HG02642 (cell line): ENCODE measurements at regions not wholly inside any gene's neighbourhood (a gene's known extent, or its start where the extent isn't known, plus 50 kb on each side); places are given as distances from the start of the nearest gene placed in this dataset.

ENCODE experiments used
- ATAC-seq: cut with Tn5 transposase; IDR thresholded peaks from one replicate; pipeline ENCODE4 v1.9.1; 2021; ENCODE audit warnings: mild to moderate bottlenecking; ENCODE audit not compliant: unreplicated experiment, poor library complexity

DNA sequence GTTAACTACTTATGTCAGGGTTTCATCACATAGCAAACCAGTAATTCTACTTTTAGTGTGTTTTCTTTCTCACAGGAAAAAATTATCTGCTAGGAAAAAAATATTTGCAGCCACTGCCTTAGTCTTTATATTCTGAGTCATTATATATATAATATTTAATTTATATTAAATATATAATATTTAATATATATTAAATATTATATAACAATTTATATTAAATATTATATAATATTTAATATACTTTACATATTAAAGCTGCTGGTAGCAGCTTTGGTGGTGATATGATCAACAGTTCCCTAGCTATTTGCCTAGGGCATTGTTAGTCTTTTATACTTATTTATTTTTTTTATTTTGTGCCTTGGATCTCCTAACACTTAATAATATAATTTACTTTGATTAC, 381.6 kb downstream of the STIM2 start:
- ATAC-seq: no peak

DNA sequence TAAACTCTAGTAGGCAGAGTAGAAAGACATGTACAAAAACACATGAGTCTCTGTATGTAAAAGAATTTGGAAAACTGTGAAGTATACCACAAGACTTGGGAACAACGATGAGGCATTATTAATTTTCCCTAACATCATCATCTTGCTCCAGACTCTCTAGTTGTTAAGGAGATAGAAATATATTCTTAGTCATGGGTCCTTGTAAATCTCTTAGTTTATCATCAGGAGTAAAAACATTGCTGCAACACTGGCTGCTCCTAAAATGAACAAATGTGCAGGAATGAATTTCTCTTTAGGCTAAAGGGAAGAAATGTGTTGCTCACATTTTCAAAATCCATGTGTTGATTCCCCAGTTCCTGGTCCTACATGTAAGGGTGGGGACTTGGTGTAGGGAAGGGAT, 384.6 kb downstream of the STIM2 start:
- no peak for ATAC-seq

DNA sequence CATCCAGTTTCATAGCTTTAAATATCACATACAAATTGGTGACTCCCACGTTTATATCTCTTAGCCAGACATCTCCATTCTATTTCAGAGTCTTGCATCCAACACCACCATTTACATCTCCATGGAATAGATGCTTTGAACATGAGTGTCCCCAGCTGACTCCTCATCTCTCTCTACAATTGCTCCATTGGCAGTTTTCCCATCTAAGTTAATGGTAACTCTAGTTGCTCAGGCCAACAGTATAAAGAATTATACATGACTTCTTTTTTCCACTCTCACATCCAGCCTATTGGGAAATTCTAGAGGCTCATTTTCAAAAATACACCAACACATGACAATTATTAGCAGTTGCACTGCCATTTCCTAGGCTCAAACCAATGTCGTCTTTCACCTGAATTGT, 388.2 kb downstream of the STIM2 start:
- no peak for ATAC-seq

DNA sequence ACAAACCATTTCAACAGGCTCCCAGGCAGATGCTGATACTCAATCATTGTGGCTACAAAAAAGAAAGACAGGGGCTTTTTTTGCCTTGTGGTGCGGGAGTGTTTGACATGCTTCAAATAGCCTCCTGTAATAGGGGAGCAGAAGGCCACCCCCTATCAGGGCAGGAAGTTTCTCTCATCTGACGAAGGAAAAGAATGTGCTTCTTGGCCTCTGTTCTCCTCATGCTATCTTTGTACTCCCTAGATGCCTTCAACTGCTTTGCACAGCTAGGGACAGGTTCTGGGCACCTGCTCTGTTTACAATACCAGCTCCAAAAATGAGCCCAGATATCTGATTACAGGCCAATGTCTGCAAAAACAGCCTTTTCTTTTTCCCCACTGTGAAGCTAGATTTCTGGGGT, 391.1 kb downstream of the STIM2 start:
- no peak for ATAC-seq

DNA sequence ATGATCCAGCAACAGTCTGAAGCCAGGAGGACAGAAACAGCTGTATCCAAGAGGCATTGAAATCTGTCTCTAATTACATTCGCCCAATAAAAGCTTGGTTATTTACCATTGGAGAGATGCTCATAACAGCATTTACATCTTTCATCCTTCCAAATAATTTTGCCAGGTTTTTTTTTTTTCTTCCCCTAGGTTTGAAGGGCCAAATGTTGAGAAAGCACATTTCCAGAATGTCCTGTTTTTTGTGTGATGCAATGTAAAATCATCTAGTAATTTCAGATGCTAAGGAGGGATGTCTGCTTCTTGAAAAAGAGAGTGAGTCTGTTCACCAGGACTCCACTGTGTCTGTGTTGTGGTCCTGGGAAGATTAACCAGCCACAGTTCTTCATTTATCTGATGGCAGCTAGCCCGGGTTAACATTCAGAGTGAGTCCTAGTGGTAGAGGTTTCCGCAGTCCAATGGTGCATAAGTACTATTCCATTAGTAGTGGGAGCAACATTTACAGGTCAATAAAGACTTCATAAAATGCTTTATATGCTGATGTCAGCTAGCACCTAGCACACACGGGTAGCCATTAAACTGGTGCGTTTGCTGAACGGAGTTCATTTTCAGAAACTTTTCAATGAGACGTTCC, 406.8 kb downstream of the STIM2 start:
- ATAC-seq: no peak

DNA sequence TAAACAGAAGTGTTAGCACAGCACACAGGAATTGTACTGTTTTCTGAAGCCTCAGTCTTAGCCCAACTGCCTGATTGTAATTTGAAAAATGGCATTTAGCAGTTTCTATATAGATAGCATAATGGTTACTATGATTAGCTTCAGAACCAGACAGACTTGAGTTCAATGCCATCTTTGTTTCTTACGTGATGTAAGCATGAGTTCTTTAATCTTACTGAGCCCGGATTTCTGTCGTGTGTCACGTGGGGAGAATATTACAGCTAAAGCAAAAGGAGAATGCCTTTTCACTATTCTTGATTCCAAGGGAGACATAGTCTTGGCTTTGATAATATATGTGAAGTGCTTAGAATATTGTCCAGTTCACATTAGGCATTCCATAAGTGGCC, 407.3 kb downstream of the STIM2 start:
- ATAC-seq: no peak

DNA sequence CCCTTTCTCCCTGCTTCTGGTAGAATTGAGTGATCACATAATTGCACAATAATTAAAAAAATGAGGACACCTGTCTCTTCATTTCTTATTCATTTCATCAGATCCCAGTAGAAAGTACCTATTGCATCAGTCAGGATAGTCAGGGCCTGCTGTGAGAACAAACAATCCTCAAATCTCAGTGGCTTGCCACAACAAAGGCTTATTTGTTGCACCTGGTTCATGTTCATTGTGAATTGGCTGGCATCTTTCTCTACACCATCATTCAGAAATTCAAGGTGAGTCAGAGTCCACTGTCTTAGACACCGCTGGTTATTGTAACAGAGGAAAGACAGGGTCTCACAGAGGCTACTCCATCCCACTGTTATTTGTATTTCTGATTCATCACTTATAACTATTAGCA, 409.8 kb downstream of the STIM2 start:
- ATAC-seq: no peak

DNA sequence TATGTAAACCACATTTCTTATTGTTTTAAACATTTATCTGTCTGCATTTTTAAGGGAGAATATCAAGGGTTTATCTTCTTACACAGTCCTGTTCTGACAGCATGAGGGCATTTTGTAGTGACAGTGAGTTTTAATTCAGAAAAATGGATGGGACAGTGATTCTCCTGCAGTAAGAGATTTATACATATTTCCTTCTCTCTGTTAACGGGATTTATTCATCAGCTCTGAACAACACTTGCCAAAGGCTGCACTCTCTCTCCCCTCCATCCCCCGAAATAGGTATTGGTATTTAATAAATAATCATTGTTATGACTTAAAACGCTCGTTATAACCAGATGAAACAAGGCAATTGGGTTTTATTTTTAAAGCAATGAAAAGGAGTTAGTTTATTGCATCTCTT, 410.9 kb downstream of the STIM2 start:
- ATAC-seq: no peak

DNA sequence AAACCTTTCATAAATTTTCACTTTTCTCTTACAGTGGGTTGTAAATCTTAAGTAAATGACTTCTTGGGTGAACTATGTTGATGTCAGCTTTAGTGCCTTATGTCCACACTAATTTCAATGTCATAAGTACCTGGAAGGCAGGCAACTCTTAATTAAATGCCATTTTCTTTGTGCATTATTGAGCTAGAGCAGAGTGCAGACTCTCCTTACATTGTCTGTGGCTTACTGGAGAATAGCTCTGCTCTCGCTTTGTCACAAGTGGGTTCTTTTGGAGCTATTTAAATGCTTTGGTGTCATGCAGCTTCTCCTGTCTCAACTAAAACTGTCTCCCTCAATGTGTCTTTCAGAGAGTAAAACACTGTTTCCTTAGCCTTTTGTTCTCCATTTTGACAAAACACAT, 411.6 kb downstream of the STIM2 start:
- ATAC-seq: no peak

DNA sequence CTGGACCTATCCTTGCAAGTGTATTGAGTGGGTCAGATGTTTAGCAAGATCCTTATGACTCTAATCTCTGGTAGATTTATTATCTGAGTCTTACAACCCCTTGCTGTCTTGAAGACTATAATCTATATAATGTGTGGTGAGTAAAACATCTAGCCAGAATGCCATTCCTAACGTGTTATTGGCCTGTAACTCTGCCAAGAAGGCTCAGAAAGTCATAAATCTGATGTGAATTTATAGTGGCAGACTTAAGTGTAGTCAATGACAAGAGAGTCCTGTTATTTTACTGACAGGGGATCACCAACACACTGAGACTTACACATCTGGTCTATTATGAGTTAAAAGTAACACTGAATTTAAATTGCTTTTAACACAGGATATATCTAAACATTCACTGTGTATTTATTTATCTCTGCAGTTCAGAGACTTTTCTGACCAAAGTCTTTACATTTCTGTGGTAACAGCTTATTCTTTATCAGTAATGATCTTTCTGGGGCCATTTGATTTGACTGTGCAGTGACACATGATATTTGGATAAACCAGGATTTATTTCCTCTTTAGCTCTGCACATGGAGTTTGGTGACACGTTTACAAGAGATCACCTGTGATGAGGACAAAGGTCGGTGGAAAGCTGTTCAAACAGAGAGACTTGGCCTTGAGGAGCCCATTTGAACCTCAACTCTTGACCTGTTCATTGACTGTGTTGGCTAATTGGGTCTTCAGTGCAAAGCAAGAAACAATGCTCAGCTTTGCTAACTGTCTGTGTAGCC, 415.8 kb downstream of the STIM2 start:
- no peak for ATAC-seq

DNA sequence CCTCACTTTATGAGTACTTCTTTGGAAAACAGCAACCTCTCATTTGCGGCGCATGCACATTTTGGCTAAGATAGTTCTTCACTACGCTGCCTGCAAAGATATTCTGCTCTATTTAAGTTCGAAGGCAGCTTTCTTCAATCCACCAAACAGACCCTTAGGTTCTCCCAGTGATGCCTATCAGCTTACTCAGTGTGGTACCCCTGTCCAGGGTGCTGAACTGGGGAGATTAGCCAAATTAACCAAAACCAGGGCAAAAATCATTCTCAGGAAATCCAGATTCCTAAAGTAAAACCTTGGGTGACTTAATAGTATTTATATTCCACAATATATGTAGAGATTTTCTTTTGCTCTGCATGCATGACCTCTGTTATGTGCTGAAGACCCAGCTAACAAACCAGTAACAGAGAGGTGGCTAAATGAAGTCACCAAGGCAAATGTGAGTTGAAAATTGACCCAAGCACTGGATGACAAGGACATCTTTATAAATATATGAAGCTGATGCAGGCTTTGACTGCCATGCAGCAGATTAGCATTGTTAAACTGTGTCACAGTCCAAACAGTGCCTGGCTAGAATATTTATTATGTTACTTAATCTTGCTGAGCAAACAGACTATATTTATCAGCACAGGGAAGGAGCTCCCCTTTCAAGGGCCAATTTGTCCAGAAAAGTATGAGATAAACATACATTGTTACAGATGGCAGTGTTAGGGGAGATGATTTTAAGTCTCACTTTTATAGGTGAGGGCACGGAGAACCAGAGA, 418.2 kb downstream of the STIM2 start:
- ATAC-seq: no peak

DNA sequence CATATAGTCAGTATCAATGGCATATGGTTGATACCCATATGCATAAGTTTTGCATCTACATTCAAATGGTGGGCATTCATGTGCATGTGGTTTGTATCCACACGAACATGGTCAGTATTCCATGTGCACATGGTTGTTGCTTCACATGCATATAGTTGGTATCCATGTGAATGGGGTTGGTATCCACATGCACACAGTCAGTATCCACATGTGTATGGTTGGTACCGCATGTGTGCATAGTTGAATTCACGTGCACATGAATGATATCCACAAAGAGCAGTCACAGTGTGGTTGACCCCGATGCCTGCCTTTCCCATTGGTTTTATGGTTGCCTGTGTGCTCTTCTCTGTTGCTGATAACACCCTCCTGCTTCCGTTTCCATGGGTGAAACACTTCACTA, 427.9 kb downstream of the STIM2 start:
- ATAC-seq: no peak

DNA sequence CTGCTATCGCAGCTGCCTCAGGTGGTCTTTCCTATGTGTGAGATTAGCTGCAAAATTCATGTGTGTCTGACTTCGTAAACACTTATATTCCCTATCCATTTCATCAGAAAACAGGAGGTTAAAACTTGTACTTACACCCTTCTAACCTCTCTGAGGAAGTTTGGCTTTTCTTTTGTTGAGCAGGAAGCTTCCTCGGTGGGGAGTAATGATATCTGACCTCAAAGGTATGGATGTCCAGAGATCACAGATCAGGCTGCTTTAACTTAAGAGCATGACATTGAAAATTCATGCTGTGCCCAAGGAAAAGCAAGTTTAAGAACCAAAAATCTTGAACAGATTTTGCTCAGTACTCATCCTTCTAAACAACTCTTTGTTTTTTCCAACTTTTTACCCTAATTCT, 429.1 kb downstream of the STIM2 start:
- ATAC-seq: no peak

DNA sequence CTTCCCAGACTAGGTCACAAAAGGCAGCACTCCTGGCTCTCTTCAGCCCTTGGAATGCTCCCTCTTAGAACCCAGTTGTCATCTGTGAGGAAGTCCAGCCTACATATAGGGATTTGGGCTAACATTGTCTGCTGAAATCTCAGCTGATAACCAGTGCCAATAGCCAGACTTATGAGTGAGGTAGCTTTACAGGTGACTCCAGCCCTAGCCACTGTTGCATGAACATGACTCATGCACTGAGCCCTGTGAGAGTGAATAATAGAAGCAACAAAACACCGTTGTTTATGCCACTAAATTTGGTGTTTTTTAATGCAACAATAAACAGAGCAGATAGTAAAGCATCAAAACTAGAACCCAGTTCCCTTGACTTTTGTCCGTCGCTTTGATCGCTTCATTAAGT, 433.2 kb downstream of the STIM2 start:
- ATAC-seq: no peak

DNA sequence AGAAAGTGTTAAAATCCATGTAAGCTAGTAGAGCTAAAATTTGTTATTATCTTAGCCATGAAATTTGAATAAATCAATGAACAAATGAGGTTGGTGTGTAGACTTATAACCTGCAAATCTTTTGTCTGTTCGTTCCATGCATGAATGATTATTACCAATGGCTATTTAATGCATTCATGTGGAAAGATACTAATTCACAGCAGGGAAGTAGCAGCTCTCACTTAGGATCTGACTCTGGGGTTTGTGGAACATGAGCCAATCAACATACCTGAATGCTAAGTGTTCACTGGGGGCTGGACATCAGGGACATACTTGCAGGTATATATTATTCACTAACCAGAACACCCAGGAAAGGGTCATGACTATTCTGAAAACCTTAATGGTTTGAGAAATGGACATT, 444.1 kb downstream of the STIM2 start:
- ATAC-seq: no peak

DNA sequence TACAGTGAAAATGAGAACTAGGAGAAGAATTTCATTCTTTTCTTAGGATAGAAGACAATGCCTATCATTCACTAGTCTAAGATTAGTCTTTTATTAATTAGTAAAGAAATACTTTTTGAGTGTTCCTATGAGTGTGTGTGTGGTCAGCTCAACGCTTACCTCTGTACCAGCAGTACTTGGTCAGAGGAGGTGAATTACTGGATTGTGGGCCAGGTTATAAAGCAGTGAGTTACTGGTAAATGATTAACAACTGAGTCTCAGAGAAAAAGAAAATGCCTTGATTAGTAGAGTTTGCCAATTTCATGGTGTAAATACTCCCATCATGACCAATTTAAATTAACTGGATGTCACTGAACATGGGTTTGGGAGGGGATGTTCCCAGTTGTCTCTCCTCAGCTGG, 444.6 kb downstream of the STIM2 start:
- no peak for ATAC-seq

DNA sequence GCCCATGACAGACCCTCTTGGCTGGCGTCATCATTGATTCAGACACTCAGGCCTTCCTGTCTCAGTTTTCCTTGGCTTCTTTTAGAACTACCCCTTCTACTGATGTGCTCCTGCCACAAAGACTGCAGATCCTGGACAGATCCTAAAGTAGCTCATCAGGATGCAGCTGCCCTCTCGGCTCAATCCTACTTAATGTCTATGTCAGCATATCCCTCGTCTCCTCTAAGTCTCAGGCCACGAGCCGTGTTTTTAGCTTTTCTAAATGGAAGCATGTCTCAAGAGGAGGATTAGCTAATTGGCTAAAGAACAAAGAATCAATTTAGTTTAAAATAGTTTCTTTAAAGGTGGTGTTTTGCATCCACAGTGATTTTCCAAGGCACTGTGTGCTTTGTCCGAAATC, 447.7 kb downstream of the STIM2 start:
- ATAC-seq: no peak

DNA sequence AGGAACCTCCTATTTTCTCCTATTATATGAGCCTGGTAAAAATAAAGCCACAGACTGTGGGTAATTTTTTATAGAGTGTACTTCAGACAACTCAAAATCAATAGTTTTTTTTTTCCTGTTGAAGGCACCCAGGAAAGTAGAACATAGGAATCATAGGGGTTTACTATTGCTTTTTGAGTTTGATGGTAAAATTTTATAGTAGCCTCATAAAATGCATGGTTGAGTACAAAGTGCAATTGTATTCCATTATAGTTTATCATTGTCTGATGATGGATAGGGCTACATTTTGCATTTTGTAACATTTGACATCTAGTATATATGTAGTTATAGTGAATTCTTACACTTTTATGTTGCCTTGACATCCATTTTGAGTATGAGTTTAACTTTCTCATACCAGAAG, 455.0 kb downstream of the STIM2 start:
- no peak for ATAC-seq

DNA sequence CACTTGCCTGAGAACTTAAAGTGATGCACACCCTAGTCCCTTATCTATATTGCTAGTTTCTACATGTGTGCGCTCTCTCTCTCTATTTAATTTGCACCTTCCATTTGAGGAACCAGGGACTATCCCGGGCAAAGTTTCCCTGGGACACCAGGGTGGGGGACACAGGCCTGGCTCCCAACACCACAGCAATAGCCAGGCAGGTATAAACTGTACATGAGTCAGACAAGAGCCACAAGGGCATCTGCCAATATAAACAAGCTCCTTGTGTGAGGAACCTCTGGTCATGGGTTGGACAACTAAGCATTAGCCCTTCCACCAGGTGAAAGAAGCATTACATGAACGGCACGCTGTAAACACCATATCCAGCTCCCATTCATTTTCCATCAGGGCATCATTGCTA, 455.5 kb downstream of the STIM2 start:
- no peak for ATAC-seq

DNA sequence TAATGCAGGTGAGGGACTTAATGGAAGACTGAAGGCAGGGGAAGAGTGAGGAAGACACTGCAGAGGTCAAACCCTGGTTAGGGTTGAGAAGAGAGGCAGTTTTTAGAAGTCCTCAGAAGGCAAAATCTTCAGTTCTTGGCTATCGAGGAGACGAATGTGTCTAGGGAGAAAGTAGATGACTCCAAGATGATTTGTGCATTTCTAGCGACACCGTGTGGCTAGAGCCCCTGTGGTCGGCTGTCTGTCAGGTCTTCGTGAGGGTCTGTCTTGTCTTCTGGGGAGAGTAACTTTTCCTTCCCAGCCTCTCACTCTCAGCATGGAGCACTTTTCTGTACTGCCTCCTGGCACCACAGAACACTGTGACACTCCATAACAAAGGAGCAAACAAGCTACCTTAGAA, 458.1 kb downstream of the STIM2 start:
- ATAC-seq: peak; percentile 73

DNA sequence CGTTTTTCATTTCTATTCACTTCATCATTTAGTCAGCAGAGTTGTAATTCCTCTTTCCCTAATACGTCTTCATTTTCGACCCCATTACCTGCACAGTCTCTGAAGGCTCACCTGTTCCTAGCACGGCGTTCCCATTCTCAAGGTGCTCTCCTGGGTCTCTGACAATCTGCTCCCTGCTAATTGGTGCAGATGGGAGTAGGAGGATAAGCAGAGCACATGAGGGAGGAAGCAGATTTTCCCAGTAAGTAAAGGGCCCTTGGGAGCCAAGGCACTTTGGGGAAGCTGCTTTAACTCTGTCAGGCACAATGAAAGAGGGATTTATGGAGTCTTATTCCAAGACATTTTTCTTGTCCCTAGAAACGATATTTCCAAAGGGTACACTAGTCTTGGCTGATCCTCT, 466.4 kb downstream of the STIM2 start:
- ATAC-seq: no peak
